SK-N-SH (cell line): ENCODE measurements at regions not wholly inside any gene's neighbourhood (a gene's known extent, or its start where the extent isn't known, plus 50 kb on each side); places are given as distances from the start of the nearest gene placed in this dataset.

ENCODE experiments used
- CTCF ChIA-PET: fragments of 300-600, 350-600 bp; formaldehyde crosslinking; extraction: SDS; loops from one replicate; lab custom pipeline; 2021; lab: Yijun Ruan, JAX
- POLR2A ChIA-PET: fragments of 350-600 bp; sonication (Branson Sonifier 250); formaldehyde crosslinking; extraction: SDS; loops from one replicate; lab custom pipeline; 2020; ENCODE audit warnings: antibody characterized with exemption, inconsistent platforms; lab: Yijun Ruan, JAX
- DNase-seq: peaks from one replicate; pipeline ENCODE4 v3.0.0; 2012
- H2AFZ ChIP-seq: fragments of 200-600 bp; sonication (generic); 2 replicates; pipeline ENCODE4 v1.8.1; 2016; ENCODE audit warnings: antibody characterized with exemption, mild to moderate bottlenecking, low read depth
- H3F3A ChIP-seq: fragments of 200-600 bp; sonication (generic); replicated peaks from 2 replicates; pipeline ENCODE3; 2016; ENCODE audit warnings: antibody characterized with exemption, mild to moderate bottlenecking; ENCODE audit not compliant: insufficient read depth
- H3K27ac ChIP-seq, 2 experiments: fragments of 200-500 bp in 1 of 2; fragments of 200-600 bp in 1 of 2; sonication (Bioruptor generic) in 1 of 2; sonication (generic), shearing (Covaris generic) in 1 of 2; 2 replicates each; pipeline versions ENCODE4 v1.5.1 to v1.6.1; 2014 to 2016; ENCODE audit warnings: low read depth in 2 of 2, inconsistent platforms in 1 of 2, low read length in 1 of 2, mild to moderate bottlenecking in 1 of 2, mixed read lengths in 1 of 2
- H3K27me3 ChIP-seq: fragments of 200-600 bp; sonication (generic), shearing (Covaris generic); 2 replicates; pipeline ENCODE4 v1.6.1; 2016; ENCODE audit warnings: mixed run types; ENCODE audit not compliant: insufficient read depth
- H3K36me3 ChIP-seq, 2 experiments: fragments of 200-500 bp in 1 of 2; fragments of 200-600 bp in 1 of 2; sonication (Bioruptor generic) in 1 of 2; sonication (generic) in 1 of 2; replicated peaks in 1 of 2; 2 replicates each; pipeline versions ENCODE3 to v1.5.1; 2014 to 2016; ENCODE audit warnings: low read length in 1 of 2, mild to moderate bottlenecking in 1 of 2; ENCODE audit not compliant: insufficient read depth in 2 of 2, control insufficient read depth in 1 of 2
- H3K4me1 ChIP-seq, 2 experiments: fragments of 200-500 bp in 1 of 2; fragments of 200-600 bp in 1 of 2; sonication (Bioruptor generic) in 1 of 2; sonication (generic), shearing (Covaris generic) in 1 of 2; 2 replicates each; pipeline versions ENCODE4 v1.5.1 to v1.6.1; 2014 to 2016; ENCODE audit warnings: low read depth in 1 of 2, low read length in 1 of 2, mixed run types in 1 of 2; ENCODE audit not compliant: insufficient read depth in 2 of 2, control insufficient read depth in 1 of 2
- H3K4me2 ChIP-seq: fragments of 200-600 bp; sonication (generic), shearing (Covaris generic); 2 replicates; pipeline ENCODE4 v1.6.1; 2017; ENCODE audit warnings: mixed run types
- H3K4me3 ChIP-seq, 2 experiments: fragments of 200-500 bp in 1 of 2; fragments of 200-600 bp in 1 of 2; sonication (Bioruptor generic) in 1 of 2; sonication (generic), shearing (Covaris generic) in 1 of 2; 2 replicates each; pipeline versions ENCODE4 v1.5.1 to v1.8.1; 2014 to 2016; ENCODE audit warnings: low read depth in 2 of 2, inconsistent platforms in 1 of 2, low read length in 1 of 2, mild to moderate bottlenecking in 1 of 2, mixed read lengths in 1 of 2, moderate library complexity in 1 of 2
- H3K79me2 ChIP-seq: fragments of 200-600 bp; sonication (generic); 2 replicates; pipeline ENCODE4 v1.8.1; 2017; ENCODE audit warnings: mild to moderate bottlenecking; ENCODE audit not compliant: insufficient read depth
- H3K9ac ChIP-seq: fragments of 200-600 bp; sonication (generic); 2 replicates; pipeline ENCODE4 v1.6.1; 2017; ENCODE audit warnings: mixed run types
- H3K9me2 ChIP-seq: fragments of 200-600 bp; sonication (generic); 2 replicates; pipeline ENCODE4 v1.6.1; 2017; ENCODE audit warnings: mixed run types
- H3K9me3 ChIP-seq: fragments of 200-600 bp; sonication (generic); 2 replicates; pipeline ENCODE4 v1.6.1; 2017; ENCODE audit warnings: mixed run types, mild to moderate bottlenecking, moderate library complexity
- H4K20me1 ChIP-seq: fragments of 200-600 bp; sonication (generic); 2 replicates; pipeline ENCODE4 v1.6.1; 2017; ENCODE audit warnings: mild to moderate bottlenecking, mixed run types; ENCODE audit not compliant: insufficient read depth
- CHD2 ChIP-seq: fragments of 150-350 bp; IDR thresholded peaks from 2 replicates; pipeline ENCODE4 v1.6.1; 2018; ENCODE audit warnings: low read length; ENCODE audit not compliant: partially characterized antibody
- FOSL2 ChIP-seq: IDR thresholded peaks from 2 replicates; pipeline ENCODE4 v1.4.0; 2012; ENCODE audit warnings: low read depth, mild to moderate bottlenecking, moderate library complexity, borderline replicate concordance
- MEF2A ChIP-seq: IDR thresholded peaks from 2 replicates; pipeline ENCODE4 v1.4.0; 2012; ENCODE audit warnings: low read depth, borderline replicate concordance
- POLR2AphosphoS5 ChIP-seq: IDR thresholded peaks from 2 replicates; pipeline ENCODE4 v1.6.1; 2012; ENCODE audit warnings: low read depth, low read length
- RFX5 ChIP-seq: IDR thresholded peaks from 2 replicates; pipeline ENCODE4 v1.6.1; 2012; ENCODE audit warnings: mild to moderate bottlenecking, improper control_type of control experiment, low read length
- SMC3 ChIP-seq: IDR thresholded peaks from 2 replicates; pipeline ENCODE4 v1.6.1; 2012; ENCODE audit warnings: low read depth, low read length, improper control_type of control experiment
- WGBS: methylation state at CpG from one replicate; pipeline ENCODE4 v1.1.6; 2017; ENCODE audit warnings: low lambda C conversion rate; 5-methylcytosine and 5-hydroxymethylcytosine counted together
- TF ChIP-seq, protein P1 (sequence below): IDR thresholded peaks from 2 replicates; pipeline ENCODE4 v1.6.1; 2012; ENCODE audit warnings: mild to moderate bottlenecking, low read depth, low read length, moderate library complexity
- TF ChIP-seq, protein P2 (sequence below): IDR thresholded peaks from 2 replicates; pipeline ENCODE4 v1.4.0; 2012; ENCODE audit warnings: low read depth, borderline replicate concordance
- TF ChIP-seq, protein P3 (sequence below): fragments of 150-350 bp; IDR thresholded peaks from 2 replicates; pipeline ENCODE4 v1.6.1; 2016; ENCODE audit warnings: mild to moderate bottlenecking, low read depth, low read length
- TF ChIP-seq, protein P4 (sequence below): IDR thresholded peaks from 2 replicates; pipeline ENCODE4 v1.4.0; 2012; ENCODE audit warnings: low read depth, borderline replicate concordance

DNA sequence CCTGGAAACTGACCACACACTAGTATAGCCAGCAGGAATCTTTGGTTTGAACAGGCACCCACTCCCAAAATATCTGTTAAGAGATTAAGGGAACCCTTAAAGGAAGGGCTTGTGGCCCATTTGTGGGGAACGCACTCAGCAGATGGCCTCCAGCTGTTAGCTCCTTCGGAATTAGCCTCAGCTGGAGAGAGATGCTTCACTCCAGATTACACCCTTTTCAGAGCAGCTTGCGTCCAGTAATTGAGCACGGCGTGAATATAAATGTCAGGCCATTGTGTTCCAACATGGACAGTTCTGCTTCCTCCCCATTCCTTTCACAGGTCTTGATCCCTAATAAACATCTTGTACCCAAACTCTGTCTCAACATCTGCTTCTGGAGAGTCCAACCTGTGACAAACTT lies 397.8 kb downstream of the SEC23A start:
- H4K20me1 ChIP-seq: no peaks in the 10 kb centered on the region
- H3K9me2 ChIP-seq: no peaks in the 10 kb centered on the region
- H3K9me3 ChIP-seq: no peaks in the 10 kb centered on the region
- POLR2A ChIA-PET: no interaction called here
- H3K27ac ChIP-seq: no peak overlapping the region
- no peak overlapping the region for H3K4me2 ChIP-seq
- no peak for DNase-seq
- H3K4me1 ChIP-seq: no peaks in the 10 kb centered on the region
- CTCF ChIA-PET: no interaction called here
- no peaks in the 10 kb centered on the region for H3K27me3 ChIP-seq
- no peaks in the 10 kb centered on the region for H3F3A ChIP-seq
- no peak overlapping the region for H2AFZ ChIP-seq
- WGBS: 59% methylated on average over 5 of the region's 5 CpGs
- no peaks in the 10 kb centered on the region for H3K36me3 ChIP-seq
- no peak overlapping the region for H3K9ac ChIP-seq
- H3K4me3 ChIP-seq: no peak overlapping the region
- TF ChIP-seq, protein P1, sequence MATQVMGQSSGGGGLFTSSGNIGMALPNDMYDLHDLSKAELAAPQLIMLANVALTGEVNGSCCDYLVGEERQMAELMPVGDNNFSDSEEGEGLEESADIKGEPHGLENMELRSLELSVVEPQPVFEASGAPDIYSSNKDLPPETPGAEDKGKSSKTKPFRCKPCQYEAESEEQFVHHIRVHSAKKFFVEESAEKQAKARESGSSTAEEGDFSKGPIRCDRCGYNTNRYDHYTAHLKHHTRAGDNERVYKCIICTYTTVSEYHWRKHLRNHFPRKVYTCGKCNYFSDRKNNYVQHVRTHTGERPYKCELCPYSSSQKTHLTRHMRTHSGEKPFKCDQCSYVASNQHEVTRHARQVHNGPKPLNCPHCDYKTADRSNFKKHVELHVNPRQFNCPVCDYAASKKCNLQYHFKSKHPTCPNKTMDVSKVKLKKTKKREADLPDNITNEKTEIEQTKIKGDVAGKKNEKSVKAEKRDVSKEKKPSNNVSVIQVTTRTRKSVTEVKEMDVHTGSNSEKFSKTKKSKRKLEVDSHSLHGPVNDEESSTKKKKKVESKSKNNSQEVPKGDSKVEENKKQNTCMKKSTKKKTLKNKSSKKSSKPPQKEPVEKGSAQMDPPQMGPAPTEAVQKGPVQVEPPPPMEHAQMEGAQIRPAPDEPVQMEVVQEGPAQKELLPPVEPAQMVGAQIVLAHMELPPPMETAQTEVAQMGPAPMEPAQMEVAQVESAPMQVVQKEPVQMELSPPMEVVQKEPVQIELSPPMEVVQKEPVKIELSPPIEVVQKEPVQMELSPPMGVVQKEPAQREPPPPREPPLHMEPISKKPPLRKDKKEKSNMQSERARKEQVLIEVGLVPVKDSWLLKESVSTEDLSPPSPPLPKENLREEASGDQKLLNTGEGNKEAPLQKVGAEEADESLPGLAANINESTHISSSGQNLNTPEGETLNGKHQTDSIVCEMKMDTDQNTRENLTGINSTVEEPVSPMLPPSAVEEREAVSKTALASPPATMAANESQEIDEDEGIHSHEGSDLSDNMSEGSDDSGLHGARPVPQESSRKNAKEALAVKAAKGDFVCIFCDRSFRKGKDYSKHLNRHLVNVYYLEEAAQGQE: no peak
- TF ChIP-seq MEF2A: no peak
- TF ChIP-seq, protein P2, sequence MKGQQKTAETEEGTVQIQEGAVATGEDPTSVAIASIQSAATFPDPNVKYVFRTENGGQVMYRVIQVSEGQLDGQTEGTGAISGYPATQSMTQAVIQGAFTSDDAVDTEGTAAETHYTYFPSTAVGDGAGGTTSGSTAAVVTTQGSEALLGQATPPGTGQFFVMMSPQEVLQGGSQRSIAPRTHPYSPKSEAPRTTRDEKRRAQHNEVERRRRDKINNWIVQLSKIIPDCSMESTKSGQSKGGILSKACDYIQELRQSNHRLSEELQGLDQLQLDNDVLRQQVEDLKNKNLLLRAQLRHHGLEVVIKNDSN: no peak
- TF ChIP-seq, protein P3, sequence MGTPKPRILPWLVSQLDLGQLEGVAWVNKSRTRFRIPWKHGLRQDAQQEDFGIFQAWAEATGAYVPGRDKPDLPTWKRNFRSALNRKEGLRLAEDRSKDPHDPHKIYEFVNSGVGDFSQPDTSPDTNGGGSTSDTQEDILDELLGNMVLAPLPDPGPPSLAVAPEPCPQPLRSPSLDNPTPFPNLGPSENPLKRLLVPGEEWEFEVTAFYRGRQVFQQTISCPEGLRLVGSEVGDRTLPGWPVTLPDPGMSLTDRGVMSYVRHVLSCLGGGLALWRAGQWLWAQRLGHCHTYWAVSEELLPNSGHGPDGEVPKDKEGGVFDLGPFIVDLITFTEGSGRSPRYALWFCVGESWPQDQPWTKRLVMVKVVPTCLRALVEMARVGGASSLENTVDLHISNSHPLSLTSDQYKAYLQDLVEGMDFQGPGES: no peak
- no peak for TF ChIP-seq RFX5
- TF ChIP-seq, protein P4, sequence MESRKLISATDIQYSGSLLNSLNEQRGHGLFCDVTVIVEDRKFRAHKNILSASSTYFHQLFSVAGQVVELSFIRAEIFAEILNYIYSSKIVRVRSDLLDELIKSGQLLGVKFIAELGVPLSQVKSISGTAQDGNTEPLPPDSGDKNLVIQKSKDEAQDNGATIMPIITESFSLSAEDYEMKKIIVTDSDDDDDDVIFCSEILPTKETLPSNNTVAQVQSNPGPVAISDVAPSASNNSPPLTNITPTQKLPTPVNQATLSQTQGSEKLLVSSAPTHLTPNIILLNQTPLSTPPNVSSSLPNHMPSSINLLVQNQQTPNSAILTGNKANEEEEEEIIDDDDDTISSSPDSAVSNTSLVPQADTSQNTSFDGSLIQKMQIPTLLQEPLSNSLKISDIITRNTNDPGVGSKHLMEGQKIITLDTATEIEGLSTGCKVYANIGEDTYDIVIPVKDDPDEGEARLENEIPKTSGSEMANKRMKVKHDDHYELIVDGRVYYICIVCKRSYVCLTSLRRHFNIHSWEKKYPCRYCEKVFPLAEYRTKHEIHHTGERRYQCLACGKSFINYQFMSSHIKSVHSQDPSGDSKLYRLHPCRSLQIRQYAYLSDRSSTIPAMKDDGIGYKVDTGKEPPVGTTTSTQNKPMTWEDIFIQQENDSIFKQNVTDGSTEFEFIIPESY: no peak
- TF ChIP-seq CHD2: no peak
- no peak for TF ChIP-seq FOSL2
- no peak for TF ChIP-seq POLR2AphosphoS5
- no peak for TF ChIP-seq SMC3
- H3K79me2 ChIP-seq: no peaks in the 10 kb centered on the region
